Thoracic aorta (tissue), 2 donors: ENCODE measurements at regions not wholly inside any gene's neighbourhood (a gene's known extent, or its start where the extent isn't known, plus 50 kb on each side); places are given as distances from the start of the nearest gene placed in this dataset.

Experiments
- ATAC-seq: fragments of 150-250 bp; one replicate; pipeline ENCODE4 v1.8.0; 2017; ENCODE audit warnings: low read depth; ENCODE audit not compliant: insufficient number of reproducible peaks, low FRiP score
- DNase-seq: peaks from one replicate; pipeline ENCODE4 v3.0.0-alpha.2; 2020; ENCODE audit warnings: low spot score
- H3K27ac ChIP-seq, 2 donors: fragments of 200-600 bp; sonication (generic); 1 replicate in 1 of 2; 2 replicates in 1 of 2; pipeline ENCODE4 v1.5.1; 2016; ENCODE audit warnings: mild to moderate bottlenecking in 2 of 2, moderate library complexity in 2 of 2
- H3K27me3 ChIP-seq: fragments of 200-600 bp; sonication (generic); replicated peaks from 2 replicates; pipeline ENCODE4 v1.6.0; 2016; ENCODE audit warnings: mild to moderate bottlenecking; ENCODE audit not compliant: insufficient read depth
- H3K36me3 ChIP-seq: fragments of 200-600 bp; sonication (generic); one replicate; pipeline ENCODE4 v1.5.1; 2016
- H3K4me1 ChIP-seq, 2 donors: fragments of 200-600 bp; sonication (generic); 1 replicate in 1 of 2; 2 replicates in 1 of 2; pipeline versions ENCODE4 v1.5.1 to v1.6.0; 2016; ENCODE audit warnings: low read depth in 2 of 2, mild to moderate bottlenecking in 1 of 2; ENCODE audit not compliant: control insufficient read depth in 1 of 2
- H3K4me3 ChIP-seq: fragments of 200-600 bp; sonication (generic); 2 replicates; pipeline ENCODE4 v1.5.1; 2016; ENCODE audit warnings: mild to moderate bottlenecking
- H3K9me3 ChIP-seq: fragments of 200-600 bp; sonication (generic); 2 replicates; pipeline ENCODE4 v1.5.1; 2016
- CTCF ChIP-seq: fragments of 200-600 bp; sonication (generic); IDR thresholded peaks from one replicate; pipeline ENCODE4 v1.5.1; 2019; ENCODE audit warnings: antibody characterized with exemption

- ATAC-seq (no peak), DNase-seq (no peak)
- no peaks in the 10 kb centered on the region for H3K36me3 ChIP-seq
- no peaks in the 10 kb centered on the region for H3K27me3 ChIP-seq
- no peak overlapping the region for H3K27ac ChIP-seq
- H3K4me1 ChIP-seq, result no peaks in the 10 kb centered on the region
- no peak for TF ChIP-seq CTCF
- H3K4me3 ChIP-seq, result no peak overlapping the region
- no peaks in the 10 kb centered on the region for H3K9me3 ChIP-seq
Measured at GRCh38 chr10:105598207-105598606, 957.1 kb downstream of the SORCS3 start.

- TF ChIP-seq CTCF, result no peak
- no peak for ATAC-seq
- no peak for DNase-seq
Measured at GRCh38 chr10:105597312-105597711, 956.2 kb downstream of the SORCS3 start.

GRCh38 chr10:105596749-105597148, 955.7 kb downstream of the SORCS3 start:
- Histone ChIP-seq H3K27ac (no peak overlapping the region), H3K4me3 (no peak overlapping the region), H3K36me3 (no peaks in the 10 kb centered on the region), H3K4me1 (no peaks in the 10 kb centered on the region), H3K9me3 (no peaks in the 10 kb centered on the region), H3K27me3 (no peaks in the 10 kb centered on the region)
- DNase-seq, result no peak
- ATAC-seq, result no peak
- TF ChIP-seq CTCF, result no peak

More at GRCh38 chr10:105597312-105597711, 956.2 kb downstream of the SORCS3 start:
- no peak overlapping the region for H3K27ac ChIP-seq
- H3K4me3 ChIP-seq, result no peak overlapping the region
- H3K4me1 ChIP-seq, result no peaks in the 10 kb centered on the region
- no peaks in the 10 kb centered on the region for H3K9me3 ChIP-seq
- H3K27me3 ChIP-seq, result no peaks in the 10 kb centered on the region
- no peaks in the 10 kb centered on the region for H3K36me3 ChIP-seq

- no peaks in the 10 kb centered on the region for H3K27me3 ChIP-seq
- ATAC-seq (no peak), DNase-seq (no peak)
- H3K4me3 ChIP-seq, result no peak overlapping the region
- H3K4me1 ChIP-seq, result no peaks in the 10 kb centered on the region
- H3K27ac ChIP-seq, result no peak overlapping the region
- no peaks in the 10 kb centered on the region for H3K9me3 ChIP-seq
- no peaks in the 10 kb centered on the region for H3K36me3 ChIP-seq
- no peak for TF ChIP-seq CTCF
Measured at GRCh38 chr10:105594296-105594695, 953.2 kb downstream of the SORCS3 start.

- DNase-seq (no peak), ATAC-seq (no peak)
- Histone ChIP-seq H3K9me3 (no peaks in the 10 kb centered on the region), H3K4me1 (no peaks in the 10 kb centered on the region), H3K36me3 (no peaks in the 10 kb centered on the region), H3K4me3 (no peak overlapping the region), H3K27ac (no peak overlapping the region), H3K27me3 (no peaks in the 10 kb centered on the region)
- no peak for TF ChIP-seq CTCF
Measured at GRCh38 chr10:105592468-105592867, 951.4 kb downstream of the SORCS3 start.
